Osteoblast (primary cell): ENCODE measurements at regions not wholly inside any gene's neighbourhood (a gene's known extent, or its start where the extent isn't known, plus 50 kb on each side); places are given as distances from the start of the nearest gene placed in this dataset.

Experiments used
- DNase-seq: peaks from one replicate; pipeline ENCODE4 v3.0.0; 2011; ENCODE audit warnings: low spot score, mixed read lengths; ENCODE audit not compliant: insufficient read length; ENCODE audit errors: missing footprints
- H2AFZ ChIP-seq: 2 replicates; pipeline ENCODE4 v1.6.0; 2011; ENCODE audit warnings: mild to moderate bottlenecking, low read length
- H3K27ac ChIP-seq: 2 replicates; pipeline ENCODE4 v1.5.1; 2011; ENCODE audit warnings: mild to moderate bottlenecking, low read depth, low read length, moderate library complexity
- H3K27me3 ChIP-seq: 2 replicates; pipeline ENCODE4 v1.6.0; 2012; ENCODE audit warnings: mild to moderate bottlenecking, control low read depth, inconsistent platforms, low read length, moderate library complexity; ENCODE audit not compliant: insufficient read depth
- H3K36me3 ChIP-seq: 2 replicates; pipeline ENCODE4 v1.5.1; 2011; ENCODE audit warnings: mild to moderate bottlenecking, low read length, control low read depth, moderate library complexity; ENCODE audit not compliant: insufficient read depth
- H3K4me1 ChIP-seq: 2 replicates; pipeline ENCODE4 v1.5.1; 2011; ENCODE audit warnings: mild to moderate bottlenecking, low read length, control low read depth, moderate library complexity; ENCODE audit not compliant: insufficient read depth
- H3K4me2 ChIP-seq: 2 replicates; pipeline ENCODE4 v1.6.0; 2011; ENCODE audit warnings: mild to moderate bottlenecking, low read length; ENCODE audit not compliant: insufficient read depth
- H3K4me3 ChIP-seq: fragments of 200-600 bp; sonication (generic); 3 replicates; pipeline ENCODE4 v1.5.1; 2012; ENCODE audit warnings: mild to moderate bottlenecking, low read length, inconsistent platforms; ENCODE audit not compliant: insufficient read depth
- H3K79me2 ChIP-seq: 2 replicates; pipeline ENCODE4 v1.6.0; 2012; ENCODE audit warnings: mild to moderate bottlenecking, low read length, control low read depth, inconsistent platforms; ENCODE audit not compliant: insufficient read depth
- H3K9me3 ChIP-seq: 2 replicates; pipeline ENCODE4 v1.5.1; 2011; ENCODE audit warnings: low read depth, low read length, control low read depth
- H4K20me1 ChIP-seq: 2 replicates; pipeline ENCODE4 v1.6.0; 2012; ENCODE audit warnings: mild to moderate bottlenecking, low read length, control low read depth; ENCODE audit not compliant: insufficient read depth
- CTCF ChIP-seq: IDR thresholded peaks from 2 replicates; pipeline ENCODE4 v1.5.1; 2011; ENCODE audit warnings: mild to moderate bottlenecking, low read depth, low read length, moderate library complexity; ENCODE audit errors: extremely low read depth

GRCh38 chr10:128744811-128745305, 618.6 kb upstream of the MKI67 start:
- Histone ChIP-seq H3K27ac (no peak overlapping the region), H3K4me2 (no peak overlapping the region), H3K4me3 (no peak overlapping the region), H3K9me3 (peaks cover 2% of the 10 kb centered on the region), H2AFZ (no peak overlapping the region), H3K27me3 (no peaks in the 10 kb centered on the region), H4K20me1 (no peaks in the 10 kb centered on the region), H3K79me2 (no peaks in the 10 kb centered on the region), H3K4me1 (no peaks in the 10 kb centered on the region), H3K36me3 (no peaks in the 10 kb centered on the region)
- no peak for TF ChIP-seq CTCF
- no peak for DNase-seq

GRCh38 chr10:128747582-128748346, 621.5 kb upstream of the MKI67 start:
- H3K4me1 ChIP-seq: no peaks in the 10 kb centered on the region
- H2AFZ ChIP-seq: no peak overlapping the region
- no peaks in the 10 kb centered on the region for H4K20me1 ChIP-seq
- H3K4me3 ChIP-seq: no peak overlapping the region
- H3K9me3 ChIP-seq: no peaks in the 10 kb centered on the region
- no peak overlapping the region for H3K27ac ChIP-seq
- no peaks in the 10 kb centered on the region for H3K36me3 ChIP-seq
- no peak for DNase-seq
- no peak overlapping the region for H3K4me2 ChIP-seq
- no peaks in the 10 kb centered on the region for H3K27me3 ChIP-seq
- H3K79me2 ChIP-seq: no peaks in the 10 kb centered on the region
- TF ChIP-seq CTCF: no peak

DNA sequence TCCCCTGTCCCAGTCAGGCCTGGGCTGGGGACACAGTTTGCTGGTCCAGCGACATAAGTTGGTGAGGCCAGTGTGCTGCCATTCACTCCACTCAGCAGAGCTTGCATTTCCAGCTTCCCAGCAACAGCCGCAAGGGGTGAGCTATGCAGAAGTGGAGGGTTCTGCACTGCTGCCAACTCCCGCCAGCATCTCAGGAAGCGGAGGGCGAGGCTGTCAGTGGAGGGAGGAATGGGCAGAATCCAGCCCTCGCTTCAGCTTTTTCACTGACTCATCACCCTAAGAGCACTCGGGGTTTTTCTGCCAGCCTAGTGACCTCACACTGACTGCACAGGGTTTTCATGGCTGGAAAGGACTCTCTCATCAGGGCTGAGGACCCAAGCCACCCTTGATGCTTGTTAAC, 625.1 kb upstream of the MKI67 start:
- no peak overlapping the region for H3K4me3 ChIP-seq
- no peak for TF ChIP-seq CTCF
- H3K9me3 ChIP-seq: no peaks in the 10 kb centered on the region
- no peak overlapping the region for H3K27ac ChIP-seq
- no peak overlapping the region for H3K4me2 ChIP-seq
- H3K27me3 ChIP-seq: no peaks in the 10 kb centered on the region
- no peaks in the 10 kb centered on the region for H4K20me1 ChIP-seq
- no peak overlapping the region for H2AFZ ChIP-seq
- H3K79me2 ChIP-seq: no peaks in the 10 kb centered on the region
- no peaks in the 10 kb centered on the region for H3K36me3 ChIP-seq
- no peak for DNase-seq
- no peaks in the 10 kb centered on the region for H3K4me1 ChIP-seq

DNA sequence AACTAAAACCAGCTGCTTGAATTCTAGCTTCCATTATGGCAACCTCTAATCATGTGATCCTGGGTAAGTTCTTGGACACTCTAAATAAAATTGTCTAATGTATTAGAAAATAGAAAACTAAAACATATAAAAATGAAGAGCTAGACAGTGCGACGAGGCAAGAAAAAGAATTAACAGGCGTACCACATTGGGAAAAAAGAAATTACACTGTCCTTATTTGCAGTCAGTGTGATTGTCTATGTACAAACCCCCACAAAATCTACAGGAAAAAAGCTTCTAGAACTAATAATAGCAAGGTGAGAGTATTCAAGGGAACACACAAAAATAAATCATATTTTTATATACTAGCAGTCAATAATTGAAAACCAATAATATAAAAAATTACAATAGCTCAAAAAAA, 625.6 kb upstream of the MKI67 start:
- Histone ChIP-seq H3K4me1 (no peaks in the 10 kb centered on the region), H3K36me3 (no peaks in the 10 kb centered on the region), H3K27ac (no peak overlapping the region), H2AFZ (no peak overlapping the region), H3K27me3 (no peaks in the 10 kb centered on the region), H3K4me2 (no peak overlapping the region), H3K79me2 (no peaks in the 10 kb centered on the region), H4K20me1 (no peaks in the 10 kb centered on the region), H3K4me3 (no peak overlapping the region), H3K9me3 (no peaks in the 10 kb centered on the region)
- DNase-seq: no peak
- no peak for TF ChIP-seq CTCF
